ENCODE measurements at regions not wholly inside any gene's neighbourhood (a gene's known extent, or its start where the extent isn't known, plus 50 kb on each side); places are given as distances from the start of the nearest gene placed in this dataset.

GRCh38 chr22:34604312-34604711 lies 461.6 kb upstream of the ISX start:
- DNase-seq (ENCODE audit: low read depth), result no peak
- TF ChIP-seq CTCF (IDR thresholded peaks at IDR 0.05; ENCODE audit: low read length, missing control alignments), result no peak
- no peak overlapping the region for H3K4me3 ChIP-seq (replicated peaks; ENCODE audit: low read depth, low read length)

- no peak overlapping the region for H3K4me3 ChIP-seq (replicated peaks; ENCODE audit: low read depth, low read length)
- TF ChIP-seq CTCF (IDR thresholded peaks at IDR 0.05; ENCODE audit: low read length, missing control alignments), result no peak
- DNase-seq (ENCODE audit: low read depth), result no peak
Measured at GRCh38 chr22:34608106-34608505, 457.9 kb upstream of the ISX start.

- no peak overlapping the region for H3K4me3 ChIP-seq (replicated peaks; ENCODE audit: low read depth, low read length)
- DNase-seq (ENCODE audit: low read depth), result no peak
- TF ChIP-seq CTCF (IDR thresholded peaks at IDR 0.05; ENCODE audit: low read length, missing control alignments), result no peak
Measured at GRCh38 chr22:34608540-34609115, 457.3 kb upstream of the ISX start.

- no peak overlapping the region for H3K4me3 ChIP-seq (replicated peaks; ENCODE audit: low read depth, low read length)
- DNase-seq (ENCODE audit: low read depth), result no peak
- no peak for TF ChIP-seq CTCF (IDR thresholded peaks at IDR 0.05; ENCODE audit: low read length, missing control alignments)
Measured at GRCh38 chr22:34609646-34610045, 456.3 kb upstream of the ISX start.

GRCh38 chr22:34620161-34620560 lies 445.8 kb upstream of the ISX start:
- no peak for DNase-seq (ENCODE audit: low read depth)
- no peak for TF ChIP-seq CTCF (IDR thresholded peaks at IDR 0.05; ENCODE audit: low read length, missing control alignments)
- no peak overlapping the region for H3K4me3 ChIP-seq (replicated peaks; ENCODE audit: low read depth, low read length)

GRCh38 chr22:34620832-34621231 lies 445.1 kb upstream of the ISX start:
- no peak for TF ChIP-seq CTCF (IDR thresholded peaks at IDR 0.05; ENCODE audit: low read length, missing control alignments)
- DNase-seq (ENCODE audit: low read depth), result no peak
- H3K4me3 ChIP-seq (replicated peaks; ENCODE audit: low read depth, low read length), result no peak overlapping the region

GRCh38 chr22:34622602-34623001 lies 443.4 kb upstream of the ISX start:
- H3K4me3 ChIP-seq (replicated peaks; ENCODE audit: low read depth, low read length), result no peak overlapping the region
- no peak for DNase-seq (ENCODE audit: low read depth)
- TF ChIP-seq CTCF (IDR thresholded peaks at IDR 0.05; ENCODE audit: low read length, missing control alignments), result no peak
